Retina (tissue), 1 donor: ENCODE measurements at regions not wholly inside any gene's neighbourhood (a gene's known extent, or its start where the extent isn't known, plus 50 kb on each side); places are given as distances from the start of the nearest gene placed in this dataset.

ENCODE experiments used
- DNase-seq: peaks from one replicate; pipeline ENCODE4 v3.0.0-alpha.2; 2016

DNA sequence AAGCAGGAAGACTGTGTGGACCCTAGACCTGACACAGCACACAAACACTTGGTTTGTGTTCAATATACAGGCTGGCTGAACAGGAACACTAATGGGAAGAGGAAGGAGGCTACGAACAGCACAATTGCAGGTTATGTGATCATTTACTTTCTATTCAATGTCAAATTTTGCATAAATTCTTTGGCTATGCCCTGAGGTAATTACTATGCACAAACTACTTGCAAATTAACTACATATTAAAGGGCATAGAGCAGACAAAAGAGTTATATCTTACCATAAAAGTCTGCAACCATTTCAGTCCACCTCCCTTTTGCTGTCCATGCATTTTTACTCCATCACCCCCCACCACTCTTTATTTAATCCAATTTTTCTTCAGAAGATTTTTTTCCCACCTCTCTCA is 291.2 kb upstream of the TMTC1 start:
- DNase-seq, result no peak

- DNase-seq, result no peak
These were observed 289.1 kb upstream of the TMTC1 start for GRCh38 chr12:30072824-30073223.

DNA sequence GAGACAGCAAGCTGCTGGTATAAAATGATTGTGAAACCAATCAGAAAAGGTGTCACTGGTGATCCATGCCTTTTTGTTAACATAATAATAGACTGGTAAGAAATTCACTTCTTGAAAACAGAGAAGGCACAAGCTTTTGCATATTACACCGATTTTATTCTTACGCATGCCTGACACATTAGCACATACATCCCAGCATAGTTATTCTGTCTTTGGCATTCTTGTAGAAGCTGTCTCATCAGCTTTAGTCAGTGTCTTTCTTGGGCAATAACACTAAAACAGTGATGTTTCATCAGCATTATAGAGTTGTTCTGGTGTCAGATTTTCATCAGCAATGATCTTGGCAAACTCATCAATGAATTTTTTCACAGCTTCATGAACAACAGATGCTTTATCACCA is 283.4 kb upstream of the TMTC1 start:
- DNase-seq, result no peak

DNA sequence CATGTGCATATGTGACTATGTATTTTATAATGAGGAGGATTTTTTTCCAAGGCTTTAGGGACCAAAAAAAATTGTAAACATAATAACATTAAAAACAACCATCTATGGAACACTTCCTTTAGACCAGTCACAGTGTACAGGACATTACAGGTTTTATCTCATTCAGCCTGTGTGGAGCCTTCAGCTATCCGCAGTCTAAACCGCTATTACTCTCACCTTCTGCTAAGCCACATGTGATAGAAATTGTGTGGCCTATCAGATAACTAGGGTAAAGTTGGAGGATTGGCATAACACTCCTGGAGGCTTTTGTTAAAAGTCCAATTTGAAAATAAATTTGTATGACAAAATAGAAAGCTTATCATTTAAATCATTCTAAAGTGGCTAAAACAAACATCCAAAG is 281.2 kb upstream of the TMTC1 start:
- no peak for DNase-seq

- DNase-seq, result no peak
These were observed 279.7 kb upstream of the TMTC1 start for GRCh38 chr12:30063435-30063945.

GRCh38 chr12:30048371-30048770 is 264.6 kb upstream of the TMTC1 start:
- no peak for DNase-seq

- DNase-seq, result no peak
These were observed 263.9 kb upstream of the TMTC1 start for GRCh38 chr12:30047516-30048254.

GRCh38 chr12:30046376-30046775 is 262.6 kb upstream of the TMTC1 start:
- DNase-seq, result no peak

DNA sequence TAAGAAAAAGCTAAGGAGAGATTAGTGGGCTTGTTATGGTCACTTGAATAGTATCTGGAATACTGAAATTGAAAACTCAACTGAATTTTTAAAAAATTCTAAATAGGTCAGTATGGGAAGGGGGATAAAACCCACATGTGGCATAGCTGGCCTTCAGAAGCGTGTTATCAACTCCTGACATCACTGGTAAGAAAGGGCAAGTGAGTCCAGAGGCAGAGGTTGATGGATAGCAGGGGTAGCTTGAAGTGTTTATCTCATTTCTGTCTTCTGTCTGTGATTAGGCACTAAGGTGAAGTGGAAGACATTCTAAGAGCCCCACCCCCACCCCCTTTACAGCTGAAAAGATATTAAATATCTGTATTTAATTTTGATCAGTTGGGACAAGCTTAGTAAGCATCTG is 261.4 kb upstream of the TMTC1 start:
- no peak for DNase-seq

DNA sequence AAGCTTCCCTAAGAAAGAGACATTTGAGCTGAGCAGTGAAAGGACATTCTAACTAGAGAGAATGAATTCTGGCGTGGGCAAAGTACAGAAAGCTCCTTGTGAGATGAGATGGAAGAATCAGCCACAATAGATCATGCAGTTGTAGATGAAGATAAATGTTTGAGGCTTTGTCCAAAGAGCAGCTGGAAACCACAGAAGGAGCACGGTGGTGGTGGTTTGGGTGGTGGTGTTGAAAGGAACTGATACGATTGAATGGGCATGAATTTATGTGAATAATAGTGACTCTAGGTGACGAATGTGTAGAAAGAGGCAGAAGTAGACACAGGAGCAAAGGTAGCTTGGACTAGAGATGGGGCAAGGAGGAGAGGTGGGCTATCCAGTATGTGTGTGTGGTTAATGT is 260.5 kb upstream of the TMTC1 start:
- no peak for DNase-seq

- DNase-seq, result no peak
These were observed 259.6 kb upstream of the TMTC1 start for GRCh38 chr12:30043151-30043847.

- no peak for DNase-seq
These were observed 257.4 kb upstream of the TMTC1 start for GRCh38 chr12:30041096-30041495.

DNA sequence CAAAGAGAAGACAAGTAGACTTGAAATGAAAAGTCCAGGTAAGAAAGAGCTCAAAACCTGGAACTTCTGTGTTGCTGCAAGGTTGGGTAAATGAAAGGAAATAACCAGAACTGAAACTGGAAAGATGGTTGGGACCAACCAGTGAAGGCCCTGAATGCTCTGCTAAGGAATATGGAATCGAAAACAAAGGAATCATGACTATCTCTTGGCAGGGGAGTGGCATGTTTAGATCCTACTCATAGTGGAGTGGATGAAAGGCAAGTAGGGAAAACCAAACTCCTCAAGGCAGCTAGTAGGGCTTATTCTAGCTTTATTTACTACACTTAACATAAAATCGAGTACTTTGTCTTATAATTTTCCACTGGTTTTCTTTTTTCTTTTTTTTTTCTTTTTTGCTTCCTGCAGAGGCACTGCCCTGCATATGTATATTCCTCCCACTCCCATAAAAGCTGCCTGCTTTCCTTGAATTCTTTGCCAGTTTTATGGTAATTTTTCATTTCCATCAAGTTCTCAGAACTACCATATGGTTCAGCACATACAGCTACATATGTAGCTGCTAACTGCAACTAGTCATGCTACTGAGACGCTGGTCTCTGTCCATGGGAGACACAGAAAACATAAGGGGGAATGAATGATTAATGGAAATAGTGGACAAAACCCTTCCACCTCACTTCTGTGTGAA is 247.1 kb upstream of the TMTC1 start:
- no peak for DNase-seq

- no peak for DNase-seq
These were observed 243.0 kb upstream of the TMTC1 start for GRCh38 chr12:30026621-30027234.

DNA sequence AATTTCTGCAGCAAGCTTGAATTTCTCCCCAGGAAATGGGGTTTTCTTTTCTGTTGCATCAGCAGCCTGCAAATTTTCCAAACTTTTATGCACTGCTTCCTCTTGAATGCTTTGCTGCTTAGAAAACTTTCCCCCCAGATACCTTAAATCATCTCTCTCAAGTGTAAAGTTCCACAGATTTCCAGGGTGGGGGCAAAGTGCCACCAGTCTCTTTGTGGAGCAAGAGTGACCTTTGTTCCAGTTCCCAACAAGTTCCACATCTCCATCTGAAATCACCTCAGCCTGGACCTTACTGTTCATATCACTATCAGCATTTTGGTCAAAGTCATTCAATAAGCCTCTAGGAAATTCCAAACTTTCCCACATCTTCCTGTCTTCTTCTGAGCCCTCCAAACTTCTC is 241.6 kb upstream of the TMTC1 start:
- no peak for DNase-seq

DNA sequence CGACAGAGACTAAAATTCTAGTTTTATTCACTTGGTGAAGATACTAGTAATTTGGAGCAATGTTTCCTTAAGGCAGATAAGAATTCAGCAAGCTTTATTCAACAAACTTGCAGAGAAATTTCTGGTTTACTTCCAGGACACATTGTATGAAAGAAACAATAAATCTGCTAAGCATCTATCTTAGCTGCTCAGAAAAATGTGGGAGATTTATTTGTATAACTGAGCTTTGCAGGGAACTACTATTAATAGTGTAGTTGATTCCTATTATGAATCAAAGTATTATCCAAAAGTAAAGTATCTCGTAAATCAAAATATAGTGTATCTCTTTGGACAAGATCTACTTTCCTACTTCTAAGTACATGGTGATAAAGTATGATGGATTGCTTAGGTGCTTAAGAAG is 239.4 kb upstream of the TMTC1 start:
- no peak for DNase-seq

DNA sequence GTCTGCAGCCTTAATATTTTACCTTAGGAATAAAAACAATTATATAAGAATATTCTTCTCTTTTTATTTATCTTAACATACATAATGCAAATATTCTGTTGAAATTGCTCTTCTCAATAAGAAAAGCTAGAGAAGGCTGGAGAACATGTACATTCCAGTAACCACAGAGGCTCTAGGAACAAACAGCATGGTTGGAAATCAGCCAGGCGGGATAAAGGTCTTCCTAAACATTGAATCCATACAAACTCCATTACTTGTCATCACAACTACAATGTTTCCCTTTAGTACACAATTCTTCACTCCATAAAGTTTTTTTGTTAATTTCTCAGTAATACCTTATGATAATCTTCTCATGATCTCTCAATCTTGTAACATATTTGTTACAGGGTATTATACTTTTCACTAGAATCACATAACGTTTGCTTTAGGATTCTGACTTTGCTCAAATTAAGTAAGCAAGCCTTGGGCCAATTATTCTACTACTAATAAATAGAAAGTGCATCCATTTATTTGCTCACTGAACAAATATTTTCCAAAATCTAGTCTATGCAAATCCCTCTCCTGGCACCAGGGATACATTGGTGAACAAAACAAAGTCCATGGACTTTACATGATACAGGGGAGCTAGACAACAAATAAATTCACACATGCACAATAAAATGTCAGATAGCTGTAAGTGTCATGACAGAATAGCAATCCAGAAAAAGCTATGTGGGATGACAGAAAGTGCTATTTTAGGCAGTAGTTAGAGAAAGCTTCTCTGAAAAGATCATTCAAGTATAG is 237.5 kb upstream of the TMTC1 start:
- DNase-seq, result no peak

- DNase-seq, result no peak
These were observed 235.8 kb upstream of the TMTC1 start for GRCh38 chr12:30019366-30020140.

GRCh38 chr12:30016540-30017055 is 232.9 kb upstream of the TMTC1 start:
- DNase-seq, result no peak

DNA sequence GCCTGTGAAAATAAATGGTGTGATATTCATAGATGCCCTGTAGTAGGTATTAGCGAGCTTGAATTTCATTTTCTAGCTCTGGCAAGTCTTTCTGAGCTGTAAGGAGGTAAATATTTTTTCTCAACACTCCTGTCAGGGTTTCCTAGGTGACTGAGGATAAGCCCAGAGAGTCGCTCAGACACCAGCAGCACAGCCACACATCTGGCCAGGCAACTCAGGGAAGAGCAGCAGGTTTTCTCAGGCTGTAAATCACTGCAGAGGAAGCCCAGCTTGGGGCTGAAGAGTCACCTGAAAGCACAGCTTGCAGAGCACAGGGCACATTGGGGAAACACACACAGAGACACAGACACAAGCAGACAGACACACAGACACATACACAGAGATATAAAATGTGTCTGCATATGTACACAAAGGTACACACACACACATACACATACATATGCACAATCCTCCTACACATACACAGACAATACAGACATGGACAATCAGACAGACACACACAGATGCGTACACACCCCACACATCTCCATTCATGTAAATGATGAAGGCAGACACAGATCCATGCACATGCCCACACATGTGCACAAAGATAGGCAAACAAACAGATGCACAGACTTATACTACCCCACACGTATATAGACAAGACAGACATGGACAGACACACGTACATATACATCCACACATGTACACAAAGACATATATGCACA is 232.0 kb upstream of the TMTC1 start:
- no peak for DNase-seq

DNA sequence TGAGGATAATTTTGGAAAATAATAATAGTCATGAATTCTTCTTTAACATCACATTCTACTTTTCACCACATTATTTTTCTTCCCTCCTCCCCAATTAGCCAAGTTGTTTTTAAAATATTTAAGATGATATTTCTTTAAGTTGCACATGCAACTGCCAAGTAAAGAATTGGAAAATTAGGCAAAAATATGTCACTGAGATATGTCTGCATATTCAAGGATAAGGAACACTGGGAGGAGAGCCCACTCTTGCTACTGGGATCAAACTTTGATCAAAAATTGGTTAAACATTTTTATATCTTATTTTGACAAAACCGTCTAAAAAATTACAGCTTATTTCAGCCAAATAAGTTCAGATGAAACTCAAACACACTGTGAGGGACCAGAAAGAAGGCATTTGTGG is 231.2 kb upstream of the TMTC1 start:
- no peak for DNase-seq
